Stimulated activated CD8-positive, alpha-beta memory T cell treated with anti-CD3 and anti-CD28 coated beads, Interleukin-4, amount 100 ng/mL, for 4 hours (primary cell): ENCODE measurements at regions not wholly inside any gene's neighbourhood (a gene's known extent, or its start where the extent isn't known, plus 50 kb on each side); places are given as distances from the start of the nearest gene placed in this dataset.
"Not testable (repeated sequence)": the region's sequence is repeated elsewhere in the genome, so short reads cannot be mapped to it uniquely, and the experiment has no call there.

Experiments used
- DNase-seq, 2 donors: peaks; one replicate each; pipeline ENCODE4 v3.0.0-alpha.2; 2020; ENCODE audit warnings: low read depth in 2 of 2, low spot score in 1 of 2

DNA sequence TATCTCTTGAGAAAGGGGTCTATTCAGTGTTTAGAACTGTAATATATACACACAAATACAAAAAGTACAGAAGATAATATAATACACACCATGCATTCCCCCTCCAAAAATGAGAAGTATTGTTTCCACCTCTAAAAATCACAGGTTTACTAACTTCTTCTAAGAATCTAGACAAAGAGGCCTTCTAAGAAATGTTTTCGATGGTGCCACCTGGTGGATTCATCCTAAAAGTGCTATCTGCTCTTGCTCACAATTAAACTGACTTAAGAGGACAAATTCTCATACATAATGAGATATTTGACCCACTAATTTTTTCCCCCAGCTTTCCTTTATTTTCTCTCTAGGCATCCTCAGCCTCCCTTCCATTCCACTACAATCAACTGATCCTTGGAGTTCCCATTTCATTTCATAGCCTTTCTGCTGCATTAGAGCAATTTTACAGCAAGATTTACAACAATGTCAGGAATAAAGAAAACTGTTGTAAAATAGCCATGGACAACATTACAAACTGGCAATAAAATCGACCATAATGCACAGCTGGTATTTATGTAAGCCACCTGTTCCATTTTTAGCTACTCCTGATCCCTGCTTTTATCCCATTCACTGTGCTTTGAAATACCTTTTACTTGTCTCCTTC is 124.6 kb downstream of the ARRDC4 start:
- no peak for DNase-seq

DNA sequence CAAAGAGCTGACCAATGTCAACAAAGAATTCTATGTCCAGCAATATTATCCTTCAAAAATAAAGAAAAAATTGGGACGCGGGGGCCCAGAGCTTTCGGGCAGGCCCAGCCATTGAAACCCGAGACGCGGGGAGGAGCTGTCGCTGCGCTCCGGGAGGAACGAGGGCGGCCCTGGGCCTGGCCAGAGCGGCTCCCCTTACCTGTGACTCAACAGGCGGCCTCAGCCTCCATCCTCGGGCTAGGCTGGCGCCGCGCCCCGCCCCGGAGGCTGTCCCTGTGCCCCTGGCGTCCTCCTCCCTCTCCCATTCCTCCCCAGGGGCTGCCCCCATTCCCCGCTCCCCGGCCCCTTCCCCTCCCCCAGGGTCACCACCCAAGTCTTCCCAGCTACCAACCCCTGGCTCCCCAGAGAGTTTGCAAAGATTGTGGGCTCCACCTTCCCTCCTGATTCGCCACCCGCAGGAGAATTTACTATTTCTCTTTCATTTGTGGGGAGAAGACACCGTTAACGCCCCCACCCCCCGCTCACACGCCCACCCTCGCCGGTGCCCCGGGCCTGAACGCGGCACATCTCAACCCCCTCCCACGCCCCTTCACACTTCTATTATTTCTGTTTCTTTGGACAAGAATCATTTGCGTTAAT is 127.9 kb downstream of the ARRDC4 start:
- not testable (repeated sequence) for DNase-seq

DNA sequence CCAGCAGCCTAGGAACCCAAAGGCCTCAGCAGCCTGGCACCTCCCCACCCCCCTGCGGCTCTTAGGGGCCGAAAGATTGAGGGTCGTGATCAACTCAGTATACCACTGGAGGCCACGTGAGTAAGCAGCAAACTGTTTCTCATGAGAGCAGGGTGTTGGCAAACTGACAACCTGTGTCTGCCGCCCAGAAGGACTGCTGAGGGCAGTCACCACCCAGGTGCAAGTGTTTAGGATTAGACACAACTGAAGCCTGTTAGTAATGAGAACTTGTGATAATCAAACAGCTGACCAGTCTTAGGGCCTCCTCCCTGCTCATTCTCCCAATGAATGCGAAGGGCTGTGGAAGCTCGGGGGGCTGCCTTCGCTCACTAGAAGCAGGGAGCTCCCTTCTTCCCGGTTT is 128.8 kb downstream of the ARRDC4 start:
- not testable (repeated sequence) for DNase-seq

DNA sequence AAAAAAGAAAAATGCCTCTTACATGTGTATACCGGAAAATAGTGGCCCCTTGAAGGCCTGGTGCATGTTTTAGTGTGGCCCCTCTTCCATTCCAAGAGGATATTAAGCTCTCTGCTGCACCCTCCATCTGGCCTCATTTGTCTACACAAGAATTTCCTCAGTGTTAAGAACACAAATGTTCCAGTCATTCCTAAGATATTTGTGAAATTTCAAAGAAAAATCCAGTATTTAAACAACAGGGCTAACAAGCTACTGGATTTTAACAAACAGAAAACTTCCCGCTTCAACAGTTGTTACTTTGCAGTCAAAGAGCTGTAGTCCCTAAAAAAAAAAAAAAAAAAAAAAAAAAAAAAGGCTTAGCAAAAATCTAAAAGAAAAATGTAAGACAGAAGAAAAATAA is 137.5 kb downstream of the ARRDC4 start:
- not testable (repeated sequence) for DNase-seq

- DNase-seq = not testable (repeated sequence)
Measured at GRCh38 chr15:98100606-98101005, 140.1 kb downstream of the ARRDC4 start.

DNA sequence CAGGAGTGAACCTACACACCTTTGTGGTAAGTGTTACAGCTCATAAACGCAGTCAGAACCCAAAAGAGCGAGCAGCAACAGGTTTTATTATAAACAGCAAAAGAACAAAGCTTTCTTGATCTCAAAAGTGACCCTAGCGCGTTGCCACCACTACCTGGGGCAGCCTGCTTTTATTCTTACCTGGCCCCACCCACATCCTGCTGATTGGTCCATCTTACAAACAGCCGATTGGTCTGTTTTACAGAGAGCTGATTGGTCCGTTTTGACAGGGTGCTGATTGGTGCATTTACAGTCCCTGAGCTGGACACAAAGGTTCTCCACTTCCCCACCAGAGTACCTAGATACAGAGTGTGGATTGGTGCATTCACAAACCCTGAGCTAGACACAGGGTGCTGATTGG is 143.1 kb downstream of the ARRDC4 start:
- no peak for DNase-seq

GRCh38 chr15:98104386-98105151 is 144.1 kb downstream of the ARRDC4 start:
- not testable (repeated sequence) for DNase-seq

GRCh38 chr15:98106615-98107194 is 146.2 kb downstream of the ARRDC4 start:
- DNase-seq = not testable (repeated sequence)

- no peak for DNase-seq
Measured at GRCh38 chr15:98111806-98112205, 151.3 kb downstream of the ARRDC4 start.

DNA sequence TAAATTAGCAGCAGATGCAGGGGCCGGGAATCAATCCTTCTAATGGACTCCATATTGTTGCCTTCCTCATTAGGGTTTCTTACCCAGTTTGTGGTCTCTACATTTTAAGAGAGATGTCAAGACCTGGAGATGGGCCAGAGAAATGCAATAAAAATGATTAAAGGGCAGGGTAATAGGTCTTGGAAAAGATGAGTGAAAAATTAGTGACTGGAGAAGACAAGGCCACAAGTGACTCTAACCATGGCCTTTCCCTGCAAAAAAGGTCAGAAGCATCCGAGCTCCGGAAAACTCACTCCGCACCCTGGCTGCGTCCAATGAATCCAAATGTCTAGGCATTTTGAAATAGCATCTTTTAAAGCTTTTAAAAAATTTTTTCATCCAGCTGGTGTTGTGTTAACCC is 152.8 kb downstream of the ARRDC4 start:
- DNase-seq = no peak

DNA sequence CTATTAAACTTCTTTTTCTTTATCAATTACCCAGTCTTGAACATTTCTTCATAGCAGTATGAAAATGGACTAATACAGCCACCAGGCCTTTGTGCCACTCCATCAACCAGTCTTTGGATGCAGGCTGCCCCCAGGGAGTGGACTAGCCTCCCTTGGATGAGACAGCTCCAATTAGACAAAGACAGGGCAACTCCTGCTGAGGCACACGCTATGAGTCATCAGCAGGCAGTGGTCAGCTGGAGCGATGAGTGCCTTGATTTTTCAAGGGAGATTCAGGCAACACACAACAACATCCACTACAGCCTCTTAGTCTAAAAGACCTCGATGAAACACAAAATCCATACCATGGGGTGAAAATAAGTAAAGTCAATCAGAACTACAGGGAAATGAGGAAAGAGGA is 160.1 kb downstream of the ARRDC4 start:
- DNase-seq = no peak

DNA sequence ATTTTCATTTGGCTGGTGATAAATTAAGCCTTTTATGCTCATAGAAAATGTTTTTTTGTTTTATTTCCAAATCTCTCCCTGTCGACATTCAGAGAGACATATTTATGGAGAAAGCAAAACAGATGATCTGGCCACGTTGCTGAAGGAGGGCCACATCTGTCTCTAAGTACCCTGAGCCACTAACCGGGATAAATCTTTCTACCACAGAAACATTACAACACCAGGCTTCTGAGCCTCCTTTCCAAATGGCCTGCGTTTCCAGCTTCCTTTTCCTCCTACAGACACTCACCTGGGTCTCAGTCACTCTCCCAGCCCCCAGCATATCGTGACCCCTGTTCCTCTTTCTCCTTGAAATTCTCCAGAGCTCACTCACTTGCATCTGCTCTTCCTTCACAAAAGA is 161.0 kb downstream of the ARRDC4 start:
- no peak for DNase-seq

DNA sequence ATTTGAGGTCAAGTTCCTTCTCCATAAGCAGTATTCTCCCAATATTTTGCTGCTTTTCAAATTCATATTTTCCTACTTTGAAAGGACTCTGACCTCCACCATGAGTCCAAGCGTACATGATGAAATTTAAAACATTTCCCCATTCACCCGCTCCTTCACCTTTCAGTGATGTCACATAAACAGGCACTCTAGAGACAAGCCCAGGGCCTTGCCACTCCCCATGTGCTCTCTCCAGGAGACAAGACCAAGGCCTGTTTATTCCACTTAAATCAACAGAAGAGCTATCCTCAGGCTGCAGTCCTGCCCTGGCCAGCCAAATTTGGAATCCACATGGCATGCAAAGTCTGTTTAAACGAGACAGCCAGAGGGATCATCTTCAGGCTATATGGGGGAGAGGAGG is 161.5 kb downstream of the ARRDC4 start:
- DNase-seq = no peak

GRCh38 chr15:98123297-98123696 is 162.8 kb downstream of the ARRDC4 start:
- DNase-seq = no peak

DNA sequence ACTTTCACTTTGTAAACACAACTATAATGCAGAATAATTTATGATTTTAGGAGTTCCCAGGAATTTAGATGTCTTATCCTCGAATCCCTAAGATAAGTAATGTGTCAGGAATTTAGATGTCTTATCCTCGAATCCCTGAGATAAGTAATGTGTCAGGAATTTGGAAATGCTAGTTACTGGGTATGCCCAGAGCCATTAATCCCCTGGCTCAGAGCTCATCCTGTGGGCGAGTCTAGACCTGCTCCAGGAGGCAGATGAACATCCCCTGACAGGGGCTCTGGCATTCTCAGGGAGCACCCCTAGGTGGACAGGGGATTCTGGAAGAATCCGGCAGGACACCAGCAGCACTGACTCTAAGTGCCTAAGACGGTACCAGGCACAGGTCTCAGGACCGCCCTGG is 163.3 kb downstream of the ARRDC4 start:
- DNase-seq = no peak

DNA sequence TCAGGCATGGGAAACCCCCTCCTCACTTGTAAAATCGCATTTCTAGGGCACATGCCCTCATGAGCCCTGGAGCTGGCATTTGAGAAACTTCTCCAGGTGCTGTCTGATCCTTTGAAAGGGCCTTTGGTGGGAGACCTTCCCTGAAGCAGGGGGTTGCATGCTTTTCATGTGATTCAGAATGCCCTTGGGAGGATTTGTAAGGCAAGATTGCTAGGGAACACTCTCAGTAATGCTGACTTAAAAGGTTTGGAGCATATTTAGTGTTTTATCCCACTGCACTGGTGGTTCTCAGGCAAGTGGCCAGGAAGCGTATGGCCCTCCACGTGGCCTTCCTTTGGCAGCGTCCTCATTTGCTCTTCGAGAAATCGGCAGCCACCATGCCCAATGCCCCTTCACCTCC is 164.1 kb downstream of the ARRDC4 start:
- no peak for DNase-seq

- DNase-seq = no peak
Measured at GRCh38 chr15:98126326-98127085, 166.0 kb downstream of the ARRDC4 start.

GRCh38 chr15:98127586-98127985 is 167.1 kb downstream of the ARRDC4 start:
- DNase-seq = no peak

- DNase-seq = no peak
Measured at GRCh38 chr15:98131924-98132323, 171.4 kb downstream of the ARRDC4 start.

DNA sequence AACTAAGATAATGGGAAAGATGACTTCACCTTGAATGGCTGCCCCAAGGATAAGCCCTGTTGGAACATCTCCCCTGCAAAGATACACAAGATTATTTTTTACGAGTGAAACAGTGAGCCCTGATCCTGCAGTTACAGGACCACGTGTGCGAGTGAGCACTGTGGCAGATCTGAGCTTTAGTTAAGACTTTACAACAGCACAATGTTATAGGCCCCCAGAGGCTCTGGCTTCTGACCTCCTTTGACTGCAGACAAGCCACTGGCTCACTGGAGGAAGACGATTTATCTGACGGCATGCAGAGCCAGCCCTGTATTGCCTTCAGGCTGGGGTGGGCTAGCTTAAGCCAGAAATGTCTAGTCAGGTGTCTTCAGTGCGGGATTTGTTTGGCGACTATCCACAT is 174.4 kb downstream of the ARRDC4 start:
- no peak for DNase-seq

- DNase-seq = no peak
Measured at GRCh38 chr15:98138910-98139309, 178.4 kb downstream of the ARRDC4 start.
